Kidney (tissue), 13 donors: ENCODE measurements at regions not wholly inside any gene's neighbourhood (a gene's known extent, or its start where the extent isn't known, plus 50 kb on each side); places are given as distances from the start of the nearest gene placed in this dataset.

ENCODE experiments used
- DNase-seq, 5 donors: peaks; one replicate each; pipeline ENCODE4 v3.0.0-alpha.2; 2013 to 2020
- FAIRE-seq: peaks from 2 replicates; lab custom pipeline; 2012; peaks lifted over from hg19 to GRCh38; lab: Jason Lieb, UNC
- H3K27ac ChIP-seq, 2 donors: one replicate each; pipeline ENCODE4 v1.7.0; 2013; ENCODE audit warnings: low read depth in 2 of 2, low read length in 2 of 2, inconsistent platforms in 1 of 2
- H3K27me3 ChIP-seq: one replicate; pipeline ENCODE4 v1.7.1; 2013; ENCODE audit warnings: low read length, inconsistent platforms; ENCODE audit not compliant: control insufficient read depth, insufficient read depth
- H3K36me3 ChIP-seq, 3 donors: one replicate each; pipeline versions ENCODE4 v1.7.0 to v1.7.1; 2013; ENCODE audit warnings: low read length in 3 of 3, control low read depth in 1 of 3, inconsistent platforms in 1 of 3; ENCODE audit not compliant: insufficient read depth in 3 of 3, control insufficient read depth in 2 of 3
- H3K4me1 ChIP-seq, 3 donors: one replicate each; pipeline versions ENCODE4 v1.7.0 to v1.7.1; 2013; ENCODE audit warnings: low read length in 3 of 3, inconsistent platforms in 1 of 3, low read depth in 1 of 3; ENCODE audit not compliant: control insufficient read depth in 2 of 3, insufficient read depth in 2 of 3
- H3K4me3 ChIP-seq, 3 donors: one replicate each; pipeline versions ENCODE4 v1.7.0 to v1.8.1; 2013; ENCODE audit warnings: low read length in 3 of 3, control low read depth in 1 of 3, inconsistent platforms in 1 of 3
- H3K9ac ChIP-seq, 3 donors: one replicate each; pipeline versions ENCODE4 v1.7.0 to v1.7.1; 2013; ENCODE audit warnings: low read length in 3 of 3, control low read depth in 1 of 3, inconsistent platforms in 1 of 3
- H3K9me3 ChIP-seq, 3 donors: one replicate each; pipeline versions ENCODE4 v1.7.0 to v1.7.1; 2013; ENCODE audit warnings: low read length in 3 of 3, control low read depth in 1 of 3, inconsistent platforms in 1 of 3; ENCODE audit not compliant: control insufficient read depth in 2 of 3, insufficient read depth in 1 of 3
- CTCF ChIP-seq: IDR thresholded peaks from 3 replicates; pipeline ENCODE4 v1.5.1; 2012; ENCODE audit warnings: mild to moderate bottlenecking, moderate library complexity, borderline replicate concordance; ENCODE audit not compliant: insufficient read depth; ENCODE audit errors: extremely low read depth
- intact Hi-C: fragments of 100-400 bp; cut with DNase I; formaldehyde crosslinking; loops from one replicate; pipeline ENCODE4 v1.11.1; 2022
- donor health status: control.
- donor health status: control.
- donor health status: control.
- donor health status: control.
- donor health status: control.
- donor health status: DM: yes; HTN: yes; CAD: no.
- donor health status: Normal renal cell carcinoma (clear cell type).

GRCh38 chr1:36657826-36658225, 175.1 kb upstream of the CSF3R start:
- H3K27ac ChIP-seq, result no peak overlapping the region
- intact Hi-C loops, result no loop called here
- H3K9ac ChIP-seq, result no peak overlapping the region
- DNase-seq (no peak), FAIRE-seq (no peak)
- TF ChIP-seq CTCF, result no peak
- H3K4me3 ChIP-seq, result no peak overlapping the region
- H3K36me3 ChIP-seq, result no peaks in the 10 kb centered on the region
- H3K9me3 ChIP-seq, result no peaks in the 10 kb centered on the region
- H3K27me3 ChIP-seq, result no peaks in the 10 kb centered on the region
- no peaks in the 10 kb centered on the region for H3K4me1 ChIP-seq

GRCh38 chr1:36656838-36657237, 174.1 kb upstream of the CSF3R start:
- no peak for TF ChIP-seq CTCF
- Histone ChIP-seq H3K36me3 (no peaks in the 10 kb centered on the region), H3K27ac (no peak overlapping the region), H3K27me3 (no peaks in the 10 kb centered on the region), H3K9me3 (no peaks in the 10 kb centered on the region), H3K9ac (no peak overlapping the region), H3K4me3 (no peak overlapping the region), H3K4me1 (no peaks in the 10 kb centered on the region)
- intact Hi-C loops, result no loop called here
- DNase-seq, result no peak
- FAIRE-seq, result no peak

- Histone ChIP-seq H3K36me3 (no peaks in the 10 kb centered on the region), H3K27ac (no peak overlapping the region), H3K9ac (no peak overlapping the region), H3K27me3 (no peaks in the 10 kb centered on the region), H3K4me3 (no peak overlapping the region), H3K9me3 (no peaks in the 10 kb centered on the region), H3K4me1 (no peaks in the 10 kb centered on the region)
- TF ChIP-seq CTCF, result no peak
- intact Hi-C loops, result no loop called here
- DNase-seq (no peak), FAIRE-seq (no peak)
These were observed 173.6 kb upstream of the CSF3R start for GRCh38 chr1:36656271-36656670.

- no peak overlapping the region for H3K27ac ChIP-seq
- no peak overlapping the region for H3K9ac ChIP-seq
- H3K36me3 ChIP-seq, result no peaks in the 10 kb centered on the region
- no peak for TF ChIP-seq CTCF
- H3K4me1 ChIP-seq, result no peaks in the 10 kb centered on the region
- DNase-seq (no peak), FAIRE-seq (no peak)
- no peaks in the 10 kb centered on the region for H3K27me3 ChIP-seq
- intact Hi-C loops, result no loop called here
- no peaks in the 10 kb centered on the region for H3K9me3 ChIP-seq
- no peak overlapping the region for H3K4me3 ChIP-seq
These were observed 171.9 kb upstream of the CSF3R start for GRCh38 chr1:36654586-36654985.
